Prostate gland (tissue), 2 donors: ENCODE measurements at regions not wholly inside any gene's neighbourhood (a gene's known extent, or its start where the extent isn't known, plus 50 kb on each side); places are given as distances from the start of the nearest gene placed in this dataset.
"Not testable (repeated sequence)": the region's sequence is repeated elsewhere in the genome, so short reads cannot be mapped to it uniquely, and the experiment has no call there.

ENCODE experiments used
- DNase-seq: peaks from one replicate; pipeline ENCODE4 v3.0.0-alpha.2; 2019; ENCODE audit warnings: low spot score
- H3K27ac ChIP-seq, 2 donors: fragments of 200-600 bp; sonication (generic); 2 replicates each; pipeline ENCODE4 v1.5.1; 2017 to 2019
- H3K27me3 ChIP-seq: fragments of 200-600 bp; sonication (generic); replicated peaks from 2 replicates; pipeline ENCODE4 v1.5.1; 2019; ENCODE audit not compliant: insufficient read depth
- H3K36me3 ChIP-seq, 2 donors: fragments of 200-600 bp; sonication (generic); 1 replicate in 1 of 2; 2 replicates in 1 of 2; pipeline versions ENCODE4 v1.5.1 to v1.8.1; 2017 to 2019
- H3K4me1 ChIP-seq: fragments of 200-600 bp; sonication (generic); replicated peaks from 2 replicates; pipeline ENCODE4 v1.5.1; 2019
- H3K4me3 ChIP-seq, 2 donors: fragments of 200-600 bp; sonication (generic); 2 replicates each; pipeline ENCODE4 v1.5.1; 2017 to 2019
- H3K9me3 ChIP-seq: fragments of 200-600 bp; sonication (generic); 2 replicates; pipeline ENCODE4 v1.5.1; 2017
- POLR2A ChIP-seq: fragments of 450-650 bp; IDR thresholded peaks from one replicate; pipeline ENCODE4 v1.6.1; 2016; ENCODE audit warnings: antibody characterized with exemption, mild to moderate bottlenecking
- POLR2AphosphoS5 ChIP-seq: sonication (generic); formaldehyde crosslinking; IDR thresholded peaks from one replicate; pipeline ENCODE4 v1.6.1; 2017; ENCODE audit warnings: antibody characterized with exemption
- WGBS: methylation state at CpG from one replicate; pipeline ENCODE4 v1.1.5; 2018; 5-methylcytosine and 5-hydroxymethylcytosine counted together
- intact Hi-C: fragments of 100-400 bp; cut with DNase I; formaldehyde crosslinking; loops from one replicate; pipeline ENCODE4 v1.14.2; 2022
- TF ChIP-seq, protein P1 (sequence below), 4 experiments: fragments of 200-600 bp in 2 of 4; fragments of 450-650 bp in 2 of 4; sonication (generic) in 2 of 4; IDR thresholded peaks; 1 replicate in 3 of 4; 2 replicates in 1 of 4; pipeline ENCODE4 v1.5.1; 2016 to 2019; ENCODE audit warnings: antibody characterized with exemption in 4 of 4, mild to moderate bottlenecking in 2 of 4, moderate library complexity in 2 of 4

DNA sequence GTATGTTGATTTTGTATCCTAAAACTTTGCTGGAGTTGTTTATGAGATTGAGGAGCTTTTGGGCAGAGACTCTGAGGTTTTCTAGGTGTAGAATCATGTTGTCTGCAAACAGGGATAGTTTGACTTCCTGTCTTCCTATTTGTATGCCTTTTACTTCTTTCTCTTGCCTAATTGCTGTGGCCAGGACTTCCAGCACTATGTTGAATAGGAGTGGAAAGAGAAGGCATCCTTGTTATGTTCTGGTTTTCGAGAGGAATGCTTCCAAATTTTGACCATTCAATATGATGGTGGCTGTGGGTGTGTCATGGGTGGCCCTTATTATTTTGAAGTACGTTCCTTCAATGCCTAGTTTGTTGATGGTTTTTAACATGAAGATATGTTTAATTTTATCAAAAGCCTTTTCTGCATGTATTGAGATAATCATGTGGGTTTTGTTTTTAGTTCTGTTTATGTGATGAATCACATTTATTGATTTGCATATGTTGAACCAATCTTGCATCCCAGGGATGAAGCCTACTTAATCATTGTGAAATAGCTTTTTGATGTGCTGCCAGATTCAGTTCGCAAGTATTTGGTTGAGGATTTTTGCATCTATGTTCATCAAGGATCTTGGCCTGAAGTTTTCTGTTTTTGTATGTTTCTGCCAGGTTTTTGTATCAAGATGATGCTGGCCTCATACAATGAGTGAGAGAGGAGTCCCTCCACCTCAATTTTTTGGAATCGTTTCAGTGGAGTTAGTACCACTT lies 188.1 kb downstream of the MINAR1 start:
- H3K27me3 ChIP-seq = no peaks in the 10 kb centered on the region
- no peak overlapping the region for H3K4me3 ChIP-seq
- H3K9me3 ChIP-seq = no peaks in the 10 kb centered on the region
- intact Hi-C loops = no loop called here
- TF ChIP-seq, protein P1, sequence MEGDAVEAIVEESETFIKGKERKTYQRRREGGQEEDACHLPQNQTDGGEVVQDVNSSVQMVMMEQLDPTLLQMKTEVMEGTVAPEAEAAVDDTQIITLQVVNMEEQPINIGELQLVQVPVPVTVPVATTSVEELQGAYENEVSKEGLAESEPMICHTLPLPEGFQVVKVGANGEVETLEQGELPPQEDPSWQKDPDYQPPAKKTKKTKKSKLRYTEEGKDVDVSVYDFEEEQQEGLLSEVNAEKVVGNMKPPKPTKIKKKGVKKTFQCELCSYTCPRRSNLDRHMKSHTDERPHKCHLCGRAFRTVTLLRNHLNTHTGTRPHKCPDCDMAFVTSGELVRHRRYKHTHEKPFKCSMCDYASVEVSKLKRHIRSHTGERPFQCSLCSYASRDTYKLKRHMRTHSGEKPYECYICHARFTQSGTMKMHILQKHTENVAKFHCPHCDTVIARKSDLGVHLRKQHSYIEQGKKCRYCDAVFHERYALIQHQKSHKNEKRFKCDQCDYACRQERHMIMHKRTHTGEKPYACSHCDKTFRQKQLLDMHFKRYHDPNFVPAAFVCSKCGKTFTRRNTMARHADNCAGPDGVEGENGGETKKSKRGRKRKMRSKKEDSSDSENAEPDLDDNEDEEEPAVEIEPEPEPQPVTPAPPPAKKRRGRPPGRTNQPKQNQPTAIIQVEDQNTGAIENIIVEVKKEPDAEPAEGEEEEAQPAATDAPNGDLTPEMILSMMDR (IDR thresholded peaks at IDR 0.05) = no peak
- TF ChIP-seq POLR2A = no peak
- TF ChIP-seq POLR2AphosphoS5 = no peak
- H3K4me1 ChIP-seq = no peaks in the 10 kb centered on the region
- H3K27ac ChIP-seq = no peak overlapping the region
- no peak for DNase-seq
- 88% methylated on average over 4 of the region's 4 CpGs for WGBS
- H3K36me3 ChIP-seq = no peaks in the 10 kb centered on the region

DNA sequence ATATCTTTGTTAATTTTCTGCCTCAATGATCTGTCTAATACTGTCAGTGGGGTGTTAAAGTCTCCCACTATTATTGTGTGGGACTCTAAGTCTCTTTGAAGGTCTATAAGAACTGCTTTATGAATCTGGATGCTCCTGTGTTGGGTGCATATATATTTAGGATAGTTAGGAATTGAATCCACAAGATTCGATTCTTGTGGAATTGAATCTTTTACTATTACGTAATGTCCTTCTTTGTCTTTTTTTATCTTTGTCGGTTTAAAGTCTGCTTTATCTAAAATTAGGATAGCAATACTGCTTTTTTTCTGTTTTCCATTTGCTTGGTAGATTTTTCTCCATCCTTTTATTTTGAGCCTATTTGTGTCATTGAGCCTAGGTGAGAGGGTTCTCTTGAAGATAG lies 189.7 kb downstream of the MINAR1 start:
- DNase-seq, H3K4me1 ChIP-seq, H3K27me3 ChIP-seq, H3K36me3 ChIP-seq, H3K9me3 ChIP-seq, intact Hi-C loops, H3K27ac ChIP-seq, H3K4me3 ChIP-seq: not testable (repeated sequence)
- WGBS = 93% methylated on average over 3 of the region's 3 CpGs

DNA sequence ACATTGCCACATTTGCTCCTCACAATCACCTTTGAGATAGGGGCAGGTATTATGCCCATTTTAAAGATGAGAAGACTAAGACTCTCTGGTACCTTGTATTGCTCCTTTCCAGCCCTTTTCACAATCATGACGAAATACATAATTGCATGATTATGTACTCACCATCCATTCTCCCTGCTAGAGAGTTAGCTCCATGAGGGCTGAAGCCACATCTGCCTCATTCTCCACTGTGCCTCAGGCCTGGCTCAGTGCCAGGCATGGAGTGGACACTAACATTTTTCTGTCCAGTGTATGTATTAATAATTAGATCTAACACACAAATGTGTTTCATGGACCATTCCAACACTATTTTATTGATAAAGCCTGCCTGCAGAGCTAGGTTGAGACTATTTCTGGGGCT lies 191.4 kb downstream of the MINAR1 start:
- no peaks in the 10 kb centered on the region for H3K9me3 ChIP-seq
- H3K27ac ChIP-seq = no peak overlapping the region
- H3K4me1 ChIP-seq = no peaks in the 10 kb centered on the region
- H3K27me3 ChIP-seq = no peaks in the 10 kb centered on the region
- H3K36me3 ChIP-seq = no peaks in the 10 kb centered on the region
- 93% methylated on average over 1 of the region's 1 CpG for WGBS
- H3K4me3 ChIP-seq = no peak overlapping the region
- no peak for TF ChIP-seq POLR2AphosphoS5
- intact Hi-C loops = no loop called here
- no peak for DNase-seq

DNA sequence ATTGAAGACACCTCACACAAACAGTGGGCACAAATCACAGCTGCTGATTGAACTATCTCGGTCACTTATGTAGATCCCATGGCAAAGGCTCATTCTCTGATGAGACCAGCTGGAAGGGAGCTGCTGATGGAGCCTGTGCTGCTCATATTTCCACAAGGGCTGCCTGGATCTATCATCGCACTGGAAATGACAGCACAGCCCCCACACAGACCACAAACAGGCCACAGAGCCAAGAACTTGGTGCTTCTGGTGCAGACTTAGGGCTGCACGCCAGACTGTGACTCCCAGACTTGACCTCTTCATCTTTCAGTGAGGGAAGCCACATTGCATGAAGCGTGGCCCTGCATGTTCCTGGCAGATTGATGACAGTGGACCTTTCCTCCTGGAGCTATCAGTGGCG lies 197.6 kb downstream of the MINAR1 start:
- intact Hi-C loops = no loop called here
- Histone ChIP-seq H3K27me3 (no peaks in the 10 kb centered on the region), H3K27ac (no peak overlapping the region), H3K9me3 (no peaks in the 10 kb centered on the region), H3K4me3 (no peak overlapping the region), H3K36me3 (no peaks in the 10 kb centered on the region), H3K4me1 (no peaks in the 10 kb centered on the region)
- 72% methylated on average over 5 of the region's 5 CpGs for WGBS
- TF ChIP-seq POLR2A (no peak), POLR2AphosphoS5 (no peak)
- TF ChIP-seq, protein P1 (IDR thresholded peaks at IDR 0.05) = no peak
- no peak for DNase-seq

DNA sequence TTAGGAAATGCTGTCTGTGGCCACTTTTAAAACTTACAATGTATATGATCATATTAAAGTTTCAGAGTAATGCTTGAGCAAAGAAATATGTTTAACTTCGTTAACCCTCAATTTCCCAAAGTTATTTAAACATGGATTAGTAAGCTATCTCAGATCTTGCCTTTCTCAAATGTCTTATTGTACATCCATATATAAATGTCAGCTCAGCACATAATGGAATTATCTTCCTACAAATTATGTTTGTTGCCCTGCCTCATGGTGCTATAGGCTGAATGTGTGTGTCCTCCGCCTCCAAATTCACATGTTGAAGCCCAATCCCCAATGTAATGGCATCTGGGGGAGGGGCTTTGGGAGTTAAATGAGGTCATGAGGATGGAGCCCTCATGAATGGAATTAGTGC lies 200.3 kb downstream of the MINAR1 start:
- DNase-seq = no peak
- Histone ChIP-seq H3K27me3 (no peaks in the 10 kb centered on the region), H3K4me1 (no peaks in the 10 kb centered on the region), H3K4me3 (no peak overlapping the region), H3K9me3 (no peaks in the 10 kb centered on the region), H3K27ac (no peak overlapping the region), H3K36me3 (no peaks in the 10 kb centered on the region)
- TF ChIP-seq, protein P1 (IDR thresholded peaks at IDR 0.05) = no peak
- no peak for TF ChIP-seq POLR2AphosphoS5
- no peak for TF ChIP-seq POLR2A
- 83% methylated on average over 2 of the region's 2 CpGs for WGBS
- intact Hi-C loops = no loop called here

DNA sequence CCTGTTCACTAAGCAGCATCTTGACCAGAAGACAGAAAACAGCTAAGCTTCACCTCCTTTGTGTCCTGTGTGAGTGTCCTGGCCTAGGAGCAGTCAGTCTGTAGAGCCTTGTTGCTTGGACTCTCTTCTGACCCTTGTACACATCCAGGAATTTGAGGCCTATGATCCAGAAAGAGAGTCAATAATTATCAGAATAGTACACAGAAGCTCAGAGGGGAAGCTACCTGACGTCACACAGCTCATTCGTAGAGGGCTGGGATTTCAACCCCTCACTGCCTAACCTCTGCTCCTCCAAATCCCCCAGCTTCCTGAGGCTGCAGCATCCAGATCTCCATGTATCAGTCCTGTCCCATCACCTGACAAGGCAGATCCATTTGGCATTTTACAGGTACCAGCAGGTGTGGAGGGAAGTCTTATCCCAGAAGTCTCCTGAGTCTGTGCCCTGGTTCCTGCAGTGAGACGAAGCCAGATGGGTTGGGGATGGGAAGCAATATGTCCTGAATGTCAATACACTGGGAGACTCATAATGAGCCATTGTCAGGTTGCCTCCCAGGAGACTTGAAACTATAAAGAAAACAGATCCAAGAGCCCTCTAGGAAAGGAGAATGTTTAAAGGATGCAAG lies 203.1 kb downstream of the MINAR1 start:
- H3K27me3 ChIP-seq = no peaks in the 10 kb centered on the region
- 42% methylated on average over 3 of the region's 3 CpGs for WGBS
- no peak overlapping the region for H3K27ac ChIP-seq
- H3K4me1 ChIP-seq = no peaks in the 10 kb centered on the region
- no peak for DNase-seq
- H3K36me3 ChIP-seq = no peaks in the 10 kb centered on the region
- no peaks in the 10 kb centered on the region for H3K9me3 ChIP-seq
- H3K4me3 ChIP-seq = no peak overlapping the region
- TF ChIP-seq POLR2A (no peak), POLR2AphosphoS5 (no peak)
- TF ChIP-seq, protein P1 (IDR thresholded peaks at IDR 0.05) = no peak
- intact Hi-C loops = no loop called here
